Sigmoid colon (tissue), 6 donors: ENCODE measurements at regions not wholly inside any gene's neighbourhood (a gene's known extent, or its start where the extent isn't known, plus 50 kb on each side); places are given as distances from the start of the nearest gene placed in this dataset.

Experiments
- DNase-seq: peaks from one replicate; pipeline ENCODE4 v3.0.0-alpha.2; 2019
- H3K27ac ChIP-seq, 4 donors: fragments of 200-600 bp; sonication (generic); one replicate each; pipeline ENCODE4 v1.5.1; 2016 to 2019; ENCODE audit warnings: mild to moderate bottlenecking in 1 of 4
- H3K27me3 ChIP-seq, 3 donors: fragments of 200-600 bp; sonication (generic); one replicate each; pipeline ENCODE4 v1.5.1; 2019; ENCODE audit warnings: mild to moderate bottlenecking in 1 of 3
- H3K36me3 ChIP-seq, 4 donors: fragments of 200-600 bp; sonication (generic); one replicate each; pipeline ENCODE4 v1.5.1; 2016 to 2019
- H3K4me1 ChIP-seq, 4 donors: fragments of 200-600 bp; sonication (generic); one replicate each; pipeline ENCODE4 v1.5.1; 2017 to 2019
- H3K4me3 ChIP-seq, 4 donors: fragments of 200-600 bp; sonication (generic); one replicate each; pipeline ENCODE4 v1.5.1; 2017 to 2019; ENCODE audit warnings: mild to moderate bottlenecking in 2 of 4, moderate library complexity in 1 of 4
- H3K9me3 ChIP-seq, 4 donors: fragments of 200-600 bp in 3 of 4; sonication (generic) in 3 of 4; one replicate each; pipeline versions ENCODE4 v1.5.1 to v1.6.1; 2013 to 2019
- EP300 ChIP-seq, 4 donors: sonication (generic); formaldehyde crosslinking; IDR thresholded peaks; one replicate each; pipeline ENCODE4 v1.6.1; 2017; ENCODE audit warnings: antibody characterized with exemption in 4 of 4
- POLR2A ChIP-seq, 2 donors: fragments of 450-650 bp; IDR thresholded peaks; one replicate each; pipeline ENCODE4 v1.6.1; 2016; ENCODE audit warnings: antibody characterized with exemption in 2 of 2, mild to moderate bottlenecking in 2 of 2, moderate library complexity in 2 of 2
- POLR2AphosphoS5 ChIP-seq, 4 donors: sonication (generic); formaldehyde crosslinking; IDR thresholded peaks; one replicate each; pipeline ENCODE4 v1.6.1; 2017; ENCODE audit warnings: antibody characterized with exemption in 4 of 4
- WGBS, 2 donors: extraction: QIAGEN DNeasy Blood & Tissue Kit; methylation state at CpG; one replicate each; pipeline ENCODE4 v1.1.7; 2013; 5-methylcytosine and 5-hydroxymethylcytosine counted together
- intact Hi-C: fragments of 100-400 bp; cut with DNase I; formaldehyde crosslinking; loops from one replicate; pipeline ENCODE4 v1.15.1; 2023
- TF ChIP-seq, protein P1 (sequence below), 4 experiments: fragments of 450-650 bp in 3 of 4; fragments of 200-600 bp in 1 of 4; IDR thresholded peaks; one replicate each; pipeline ENCODE4 v1.5.1; 2016 to 2019; ENCODE audit warnings: antibody characterized with exemption in 4 of 4, mild to moderate bottlenecking in 3 of 4, moderate library complexity in 2 of 4
- donor health status: healthy with polysubstance abuse.
- donor health status: healthy.

DNA sequence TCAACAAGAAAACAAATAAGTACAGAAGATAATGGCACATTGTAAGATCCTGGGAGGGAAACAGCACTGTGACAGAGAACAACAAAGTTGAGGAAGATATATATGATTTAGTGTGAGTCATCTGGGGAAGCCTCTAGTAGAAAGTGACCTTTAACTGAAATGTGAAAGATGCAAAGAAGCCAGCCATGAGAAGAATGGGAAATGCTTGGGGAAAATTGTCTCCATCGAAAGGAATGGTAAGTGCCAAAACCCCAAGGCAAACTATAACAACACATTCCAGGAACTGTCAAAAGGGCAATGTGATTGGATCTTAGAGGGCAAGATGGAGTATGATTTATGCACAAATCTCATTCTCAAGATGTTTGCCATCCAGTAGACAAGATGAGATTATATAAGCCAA, 537.8 kb upstream of the BRINP1 start:
- no peak for DNase-seq
- H3K27ac ChIP-seq, result no peak overlapping the region
- TF ChIP-seq EP300 (IDR thresholded peaks at IDR 0.05) (no peak), POLR2AphosphoS5 (IDR thresholded peaks at IDR 0.05) (no peak), POLR2A (IDR thresholded peaks at IDR 0.05) (no peak)
- TF ChIP-seq, protein P1, sequence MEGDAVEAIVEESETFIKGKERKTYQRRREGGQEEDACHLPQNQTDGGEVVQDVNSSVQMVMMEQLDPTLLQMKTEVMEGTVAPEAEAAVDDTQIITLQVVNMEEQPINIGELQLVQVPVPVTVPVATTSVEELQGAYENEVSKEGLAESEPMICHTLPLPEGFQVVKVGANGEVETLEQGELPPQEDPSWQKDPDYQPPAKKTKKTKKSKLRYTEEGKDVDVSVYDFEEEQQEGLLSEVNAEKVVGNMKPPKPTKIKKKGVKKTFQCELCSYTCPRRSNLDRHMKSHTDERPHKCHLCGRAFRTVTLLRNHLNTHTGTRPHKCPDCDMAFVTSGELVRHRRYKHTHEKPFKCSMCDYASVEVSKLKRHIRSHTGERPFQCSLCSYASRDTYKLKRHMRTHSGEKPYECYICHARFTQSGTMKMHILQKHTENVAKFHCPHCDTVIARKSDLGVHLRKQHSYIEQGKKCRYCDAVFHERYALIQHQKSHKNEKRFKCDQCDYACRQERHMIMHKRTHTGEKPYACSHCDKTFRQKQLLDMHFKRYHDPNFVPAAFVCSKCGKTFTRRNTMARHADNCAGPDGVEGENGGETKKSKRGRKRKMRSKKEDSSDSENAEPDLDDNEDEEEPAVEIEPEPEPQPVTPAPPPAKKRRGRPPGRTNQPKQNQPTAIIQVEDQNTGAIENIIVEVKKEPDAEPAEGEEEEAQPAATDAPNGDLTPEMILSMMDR (IDR thresholded peaks at IDR 0.05), result no peak
- H3K4me3 ChIP-seq, result no peak overlapping the region
- intact Hi-C loops, result no loop called here
- no peaks in the 10 kb centered on the region for H3K36me3 ChIP-seq
- H3K4me1 ChIP-seq, result no peaks in the 10 kb centered on the region
- no peaks in the 10 kb centered on the region for H3K27me3 ChIP-seq
- peaks cover 0 to 6% (median 2%) of the 10 kb centered on the region in 4 donors for H3K9me3 ChIP-seq
- WGBS, 2 donors, result 91% methylated on average over 1 of the region's 1 CpG

DNA sequence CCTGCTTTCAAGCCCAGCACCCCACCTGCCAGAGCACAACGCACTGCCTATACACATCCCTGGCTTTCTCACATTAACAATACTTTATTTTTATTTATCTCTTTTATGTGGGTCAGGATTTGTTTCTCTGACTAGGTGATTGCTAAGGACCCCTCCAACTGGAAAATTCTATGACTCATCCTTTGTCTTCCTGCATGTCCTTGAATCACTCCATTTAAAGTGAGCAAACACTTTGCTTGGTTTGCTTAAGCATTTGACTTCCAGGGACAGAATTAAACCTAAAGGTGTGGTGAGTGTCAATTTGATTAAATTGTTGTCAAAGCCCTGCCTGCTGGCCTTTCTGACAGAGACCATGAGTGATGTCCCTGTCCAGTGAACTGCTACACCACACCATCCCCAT, 536.5 kb upstream of the BRINP1 start:
- Histone ChIP-seq H3K9me3 (peaks cover 0 to 6% (median 2%) of the 10 kb centered on the region in 4 donors), H3K27me3 (no peaks in the 10 kb centered on the region), H3K4me1 (no peaks in the 10 kb centered on the region), H3K27ac (no peak overlapping the region), H3K36me3 (no peaks in the 10 kb centered on the region), H3K4me3 (no peak overlapping the region)
- 65 to 72% methylated on average over 1 of the region's 1 CpG for WGBS, 2 donors
- TF ChIP-seq POLR2AphosphoS5 (IDR thresholded peaks at IDR 0.05) (no peak), EP300 (IDR thresholded peaks at IDR 0.05) (no peak), POLR2A (IDR thresholded peaks at IDR 0.05) (no peak)
- TF ChIP-seq, protein P1 (IDR thresholded peaks at IDR 0.05), result no peak
- intact Hi-C loops, result no loop called here
- no peak for DNase-seq

DNA sequence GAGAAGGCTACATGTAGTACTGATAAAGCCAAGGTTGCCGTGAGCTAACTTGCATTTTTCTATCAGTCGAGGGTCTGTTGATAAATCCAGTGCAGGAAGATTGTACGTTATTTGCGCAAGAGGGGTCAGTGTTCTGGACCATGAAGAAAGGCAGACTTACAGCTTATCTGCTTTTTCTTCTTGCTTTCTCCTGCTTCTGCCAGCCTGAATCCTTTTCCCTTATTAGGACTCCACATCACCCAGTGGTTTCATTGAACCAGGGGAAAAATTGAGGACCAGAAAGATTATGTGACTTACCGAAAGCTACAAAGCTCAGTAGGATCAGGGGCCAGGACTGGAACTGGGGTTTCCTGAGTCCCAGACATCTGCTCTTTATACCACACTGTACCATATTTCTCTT, 534.6 kb upstream of the BRINP1 start:
- 70 to 77% methylated on average over 5 of the region's 5 CpGs for WGBS, 2 donors
- DNase-seq, result no peak
- H3K27me3 ChIP-seq, result no peaks in the 10 kb centered on the region
- TF ChIP-seq EP300 (IDR thresholded peaks at IDR 0.05) (no peak), POLR2AphosphoS5 (IDR thresholded peaks at IDR 0.05) (no peak), POLR2A (IDR thresholded peaks at IDR 0.05) (no peak)
- TF ChIP-seq, protein P1 (IDR thresholded peaks at IDR 0.05), result no peak
- intact Hi-C loops, result no loop called here
- H3K4me1 ChIP-seq, result no peaks in the 10 kb centered on the region
- H3K4me3 ChIP-seq, result no peak overlapping the region
- H3K36me3 ChIP-seq, result no peaks in the 10 kb centered on the region
- no peak overlapping the region for H3K27ac ChIP-seq
- H3K9me3 ChIP-seq, result peaks cover 0 to 6% (median 2%) of the 10 kb centered on the region in 4 donors

DNA sequence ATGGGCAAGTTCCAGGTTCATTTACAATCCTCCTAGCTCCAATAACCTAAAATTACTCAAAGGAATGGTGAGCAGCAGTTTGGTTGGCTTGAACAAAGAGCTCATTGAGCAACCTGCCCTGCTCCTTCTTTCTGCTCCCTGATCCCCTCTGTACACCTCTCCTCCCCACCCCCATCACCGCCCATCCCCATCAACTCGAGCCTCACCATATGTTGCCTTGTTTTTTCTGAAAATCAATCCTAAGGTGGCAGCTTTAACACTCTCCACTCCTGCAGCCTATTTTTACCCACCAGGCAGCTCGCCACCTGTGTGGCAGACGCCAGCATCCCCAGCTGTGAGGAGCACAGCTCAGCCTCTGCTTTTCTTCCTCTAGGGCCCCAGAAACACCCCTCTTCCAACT, 533.4 kb upstream of the BRINP1 start:
- TF ChIP-seq POLR2A (IDR thresholded peaks at IDR 0.05), result no peak
- TF ChIP-seq POLR2AphosphoS5 (IDR thresholded peaks at IDR 0.05), result no peak
- TF ChIP-seq, protein P1 (IDR thresholded peaks at IDR 0.05), result no peak
- TF ChIP-seq EP300 (IDR thresholded peaks at IDR 0.05), result no peak
- Histone ChIP-seq H3K4me3 (no peak overlapping the region), H3K4me1 (no peaks in the 10 kb centered on the region), H3K27ac (no peak overlapping the region), H3K9me3 (no peaks in the 10 kb centered on the region), H3K36me3 (no peaks in the 10 kb centered on the region), H3K27me3 (no peaks in the 10 kb centered on the region)
- no peak for DNase-seq
- intact Hi-C loops, result no loop called here
- WGBS, 2 donors, result 55 to 57% methylated on average over 4 of the region's 4 CpGs

DNA sequence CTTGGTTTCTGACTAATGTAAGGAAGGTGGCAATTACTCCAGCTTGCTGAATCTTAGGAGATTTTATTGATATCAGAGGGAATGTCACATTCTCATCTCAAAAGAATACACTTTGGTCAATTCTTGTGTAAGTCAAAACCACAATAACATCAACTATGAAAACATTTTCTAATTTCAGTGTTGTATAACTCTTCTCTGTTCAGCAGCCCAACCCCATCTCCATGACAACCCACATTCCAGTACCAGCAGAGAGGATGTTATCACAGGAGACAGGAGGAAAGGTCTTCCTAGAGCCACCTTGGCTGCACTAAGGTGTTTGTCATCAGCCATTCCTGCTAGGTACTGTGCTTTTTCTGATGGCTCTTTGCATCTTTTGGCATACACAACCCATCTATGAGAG, 529.1 kb upstream of the BRINP1 start:
- no peak overlapping the region for H3K4me3 ChIP-seq
- TF ChIP-seq POLR2AphosphoS5 (IDR thresholded peaks at IDR 0.05) (no peak), EP300 (IDR thresholded peaks at IDR 0.05) (no peak), POLR2A (IDR thresholded peaks at IDR 0.05) (no peak)
- TF ChIP-seq, protein P1 (IDR thresholded peaks at IDR 0.05), result no peak
- no peaks in the 10 kb centered on the region for H3K36me3 ChIP-seq
- no peaks in the 10 kb centered on the region for H3K4me1 ChIP-seq
- DNase-seq, result no peak
- no peaks in the 10 kb centered on the region for H3K9me3 ChIP-seq
- H3K27me3 ChIP-seq, result no peaks in the 10 kb centered on the region
- no peak overlapping the region for H3K27ac ChIP-seq
- intact Hi-C loops, result no loop called here
